HG02870 (cell line): ENCODE measurements at regions not wholly inside any gene's neighbourhood (a gene's known extent, or its start where the extent isn't known, plus 50 kb on each side); places are given as distances from the start of the nearest gene placed in this dataset.

Experiments used
- ATAC-seq: cut with Tn5 transposase; IDR thresholded peaks from one replicate; pipeline ENCODE4 v1.9.1; 2021; ENCODE audit warnings: mild to moderate bottlenecking, moderate library complexity; ENCODE audit not compliant: unreplicated experiment

- ATAC-seq = no peak
These were observed 607.4 kb upstream of the FAM241A start for GRCh38 chr4:111537871-111538270.

- ATAC-seq = no peak
These were observed 604.6 kb upstream of the FAM241A start for GRCh38 chr4:111540671-111541070.

GRCh38 chr4:111542056-111542455 lies 603.2 kb upstream of the FAM241A start:
- ATAC-seq = no peak

- ATAC-seq = no peak
These were observed 598.4 kb upstream of the FAM241A start for GRCh38 chr4:111546881-111547280.

GRCh38 chr4:111556141-111556781 lies 589.0 kb upstream of the FAM241A start:
- no peak for ATAC-seq

GRCh38 chr4:111556851-111557250 lies 588.4 kb upstream of the FAM241A start:
- ATAC-seq = no peak

- ATAC-seq = no peak
These were observed 582.4 kb upstream of the FAM241A start for GRCh38 chr4:111562826-111563225.

GRCh38 chr4:111572470-111572869 lies 572.8 kb upstream of the FAM241A start:
- no peak for ATAC-seq

- ATAC-seq = no peak
These were observed 571.9 kb upstream of the FAM241A start for GRCh38 chr4:111573386-111573785.

- ATAC-seq = no peak
These were observed 565.5 kb upstream of the FAM241A start for GRCh38 chr4:111579767-111580166.

- ATAC-seq = no peak
These were observed 549.8 kb upstream of the FAM241A start for GRCh38 chr4:111595456-111595855.

GRCh38 chr4:111596491-111596890 lies 548.8 kb upstream of the FAM241A start:
- no peak for ATAC-seq

GRCh38 chr4:111601671-111602070 lies 543.6 kb upstream of the FAM241A start:
- ATAC-seq = no peak

- no peak for ATAC-seq
These were observed 542.4 kb upstream of the FAM241A start for GRCh38 chr4:111602848-111603247.

GRCh38 chr4:111605111-111605510 lies 540.1 kb upstream of the FAM241A start:
- no peak for ATAC-seq

GRCh38 chr4:111610681-111611080 lies 534.6 kb upstream of the FAM241A start:
- ATAC-seq = no peak

- no peak for ATAC-seq
These were observed 526.3 kb upstream of the FAM241A start for GRCh38 chr4:111618908-111619307.

GRCh38 chr4:111628437-111628836 lies 516.8 kb upstream of the FAM241A start:
- no peak for ATAC-seq

- no peak for ATAC-seq
These were observed 514.5 kb upstream of the FAM241A start for GRCh38 chr4:111630705-111631104.

- no peak for ATAC-seq
These were observed 513.8 kb upstream of the FAM241A start for GRCh38 chr4:111631215-111631999.

- ATAC-seq = no peak
These were observed 512.6 kb upstream of the FAM241A start for GRCh38 chr4:111632641-111633151.

- no peak for ATAC-seq
These were observed 511.5 kb upstream of the FAM241A start for GRCh38 chr4:111633663-111634266.
